Osteoblast (primary cell): ENCODE measurements at regions not wholly inside any gene's neighbourhood (a gene's known extent, or its start where the extent isn't known, plus 50 kb on each side); places are given as distances from the start of the nearest gene placed in this dataset.

Experiments
- DNase-seq: peaks from one replicate; pipeline ENCODE4 v3.0.0; 2011; ENCODE audit warnings: low spot score, mixed read lengths; ENCODE audit not compliant: insufficient read length; ENCODE audit errors: missing footprints
- H2AFZ ChIP-seq: 2 replicates; pipeline ENCODE4 v1.6.0; 2011; ENCODE audit warnings: mild to moderate bottlenecking, low read length
- H3K27ac ChIP-seq: 2 replicates; pipeline ENCODE4 v1.5.1; 2011; ENCODE audit warnings: mild to moderate bottlenecking, low read depth, low read length, moderate library complexity
- H3K27me3 ChIP-seq: 2 replicates; pipeline ENCODE4 v1.6.0; 2012; ENCODE audit warnings: mild to moderate bottlenecking, control low read depth, inconsistent platforms, low read length, moderate library complexity; ENCODE audit not compliant: insufficient read depth
- H3K36me3 ChIP-seq: 2 replicates; pipeline ENCODE4 v1.5.1; 2011; ENCODE audit warnings: mild to moderate bottlenecking, low read length, control low read depth, moderate library complexity; ENCODE audit not compliant: insufficient read depth
- H3K4me1 ChIP-seq: 2 replicates; pipeline ENCODE4 v1.5.1; 2011; ENCODE audit warnings: mild to moderate bottlenecking, low read length, control low read depth, moderate library complexity; ENCODE audit not compliant: insufficient read depth
- H3K4me2 ChIP-seq: 2 replicates; pipeline ENCODE4 v1.6.0; 2011; ENCODE audit warnings: mild to moderate bottlenecking, low read length; ENCODE audit not compliant: insufficient read depth
- H3K4me3 ChIP-seq: fragments of 200-600 bp; sonication (generic); 3 replicates; pipeline ENCODE4 v1.5.1; 2012; ENCODE audit warnings: mild to moderate bottlenecking, low read length, inconsistent platforms; ENCODE audit not compliant: insufficient read depth
- H3K79me2 ChIP-seq: 2 replicates; pipeline ENCODE4 v1.6.0; 2012; ENCODE audit warnings: mild to moderate bottlenecking, low read length, control low read depth, inconsistent platforms; ENCODE audit not compliant: insufficient read depth
- H3K9me3 ChIP-seq: 2 replicates; pipeline ENCODE4 v1.5.1; 2011; ENCODE audit warnings: low read depth, low read length, control low read depth
- H4K20me1 ChIP-seq: 2 replicates; pipeline ENCODE4 v1.6.0; 2012; ENCODE audit warnings: mild to moderate bottlenecking, low read length, control low read depth; ENCODE audit not compliant: insufficient read depth
- CTCF ChIP-seq: IDR thresholded peaks from 2 replicates; pipeline ENCODE4 v1.5.1; 2011; ENCODE audit warnings: mild to moderate bottlenecking, low read depth, low read length, moderate library complexity; ENCODE audit errors: extremely low read depth

- no peak for DNase-seq
- Histone ChIP-seq H4K20me1 (no peaks in the 10 kb centered on the region), H3K4me2 (no peak overlapping the region), H3K4me1 (no peaks in the 10 kb centered on the region), H3K36me3 (no peaks in the 10 kb centered on the region), H3K4me3 (no peak overlapping the region), H3K27ac (no peak overlapping the region), H3K79me2 (no peaks in the 10 kb centered on the region), H3K27me3 (no peaks in the 10 kb centered on the region), H3K9me3 (no peaks in the 10 kb centered on the region), H2AFZ (no peak overlapping the region)
- TF ChIP-seq CTCF = no peak
Measured at GRCh38 chr4:149972407-149972806, 105.8 kb upstream of the DCLK2 start.

- no peak for TF ChIP-seq CTCF
- no peak overlapping the region for H3K4me2 ChIP-seq
- H3K4me3 ChIP-seq = no peak overlapping the region
- H3K36me3 ChIP-seq = no peaks in the 10 kb centered on the region
- H4K20me1 ChIP-seq = no peaks in the 10 kb centered on the region
- H3K27ac ChIP-seq = no peak overlapping the region
- H3K79me2 ChIP-seq = no peaks in the 10 kb centered on the region
- DNase-seq = no peak
- no peaks in the 10 kb centered on the region for H3K27me3 ChIP-seq
- no peaks in the 10 kb centered on the region for H3K4me1 ChIP-seq
- H3K9me3 ChIP-seq = no peaks in the 10 kb centered on the region
- no peak overlapping the region for H2AFZ ChIP-seq
Measured at GRCh38 chr4:149973181-149973580, 105.1 kb upstream of the DCLK2 start.

GRCh38 chr4:149975172-149975571 lies 103.1 kb upstream of the DCLK2 start:
- no peak overlapping the region for H2AFZ ChIP-seq
- H3K27ac ChIP-seq = no peak overlapping the region
- no peak overlapping the region for H3K4me2 ChIP-seq
- no peaks in the 10 kb centered on the region for H3K27me3 ChIP-seq
- H3K79me2 ChIP-seq = no peaks in the 10 kb centered on the region
- H4K20me1 ChIP-seq = no peaks in the 10 kb centered on the region
- no peak overlapping the region for H3K4me3 ChIP-seq
- no peak for DNase-seq
- no peak for TF ChIP-seq CTCF
- H3K4me1 ChIP-seq = no peaks in the 10 kb centered on the region
- no peaks in the 10 kb centered on the region for H3K9me3 ChIP-seq
- H3K36me3 ChIP-seq = no peaks in the 10 kb centered on the region

- Histone ChIP-seq H3K4me1 (no peaks in the 10 kb centered on the region), H3K27ac (no peak overlapping the region), H3K4me3 (no peak overlapping the region), H4K20me1 (no peaks in the 10 kb centered on the region), H3K79me2 (no peaks in the 10 kb centered on the region), H2AFZ (no peak overlapping the region), H3K27me3 (no peaks in the 10 kb centered on the region), H3K9me3 (no peaks in the 10 kb centered on the region), H3K4me2 (no peak overlapping the region), H3K36me3 (no peaks in the 10 kb centered on the region)
- no peak for DNase-seq
- no peak for TF ChIP-seq CTCF
Measured at GRCh38 chr4:149980121-149980682, 98.0 kb upstream of the DCLK2 start.
